MCF 10A (cell line): ENCODE measurements at regions not wholly inside any gene's neighbourhood (a gene's known extent, or its start where the extent isn't known, plus 50 kb on each side); places are given as distances from the start of the nearest gene placed in this dataset.
A peak's percentile ranks its signal among the peaks of the same experiment; 100 is the strongest.

ENCODE experiments used
- BruUV-seq: library from RNA; stranded (reverse); fragments of 400-500 nt; replicated peaks from 2 replicates; lab custom pipeline; 2021; lab: Mats Ljungman, UMichigan
- CTCF ChIA-PET: fragments of 300-600 bp; sonication (Branson Sonifier 250); formaldehyde crosslinking; extraction: SDS; loops from one replicate; lab custom pipeline; 2021; ENCODE audit warnings: antibody characterized with exemption, inconsistent platforms; lab: Yijun Ruan, JAX
- POLR2A ChIA-PET: fragments of 300-600, 350-650 bp; sonication (Branson Sonifier 250); formaldehyde crosslinking; extraction: SDS; loops from one replicate; lab custom pipeline; 2020; ENCODE audit warnings: antibody characterized with exemption, inconsistent platforms; lab: Yijun Ruan, JAX
- DNase-seq: peaks from one replicate; pipeline ENCODE4 v3.0.0-alpha.2; 2018; ENCODE audit not compliant: unreplicated experiment
- H3K27ac Mint-ChIP-seq: one replicate; pipeline ENCODE4 v1.8.0; 2022; ENCODE audit warnings: mild to moderate bottlenecking, low read depth, mixed read lengths; ENCODE audit not compliant: unreplicated experiment
- H3K27me3 Mint-ChIP-seq: one replicate; pipeline ENCODE4 v1.8.0; 2022; ENCODE audit warnings: mixed read lengths; ENCODE audit not compliant: insufficient read depth, unreplicated experiment
- H3K36me3 Mint-ChIP-seq: one replicate; pipeline ENCODE4 v1.8.0; 2022; ENCODE audit warnings: mild to moderate bottlenecking, moderate library complexity, mixed read lengths; ENCODE audit not compliant: insufficient read depth, unreplicated experiment
- H3K4me1 Mint-ChIP-seq: one replicate; pipeline ENCODE4 v1.8.0; 2022; ENCODE audit warnings: mixed read lengths; ENCODE audit not compliant: insufficient read depth, unreplicated experiment
- H3K4me3 Mint-ChIP-seq: one replicate; pipeline ENCODE4 v1.8.0; 2022; ENCODE audit warnings: mild to moderate bottlenecking, moderate library complexity, mixed read lengths; ENCODE audit not compliant: unreplicated experiment
- H3K9me3 Mint-ChIP-seq: one replicate; pipeline ENCODE4 v1.8.0; 2022; ENCODE audit warnings: mixed read lengths; ENCODE audit not compliant: unreplicated experiment
- intact Hi-C: fragments of 100-400 bp; cut with micrococcal nuclease; formaldehyde crosslinking; loops from 2 replicates; pipeline ENCODE4 v1.14.1; 2022
- TF ChIP-seq, protein P1 (sequence below): fragments of 200-600 bp; IDR thresholded peaks from one replicate; pipeline ENCODE4 v1.8.0; 2022; ENCODE audit warnings: antibody characterized with exemption, mild to moderate bottlenecking; ENCODE audit not compliant: unreplicated experiment

GRCh38 chr1:182185136-182185535 lies 123.6 kb upstream of the ZNF648 start:
- ChIA-PET CTCF (interaction anchor here (0.5 to 5.4 kb wide), 7 partner anchors 11 to 666 kb away, joined by 3 to 90 read pairs (median 3); no protein-coding TSS in a partner anchor), POLR2A (interaction anchor here (0.8 to 9.9 kb wide), 8 partner anchors 10 to 204 kb away, joined by 3 to 181 read pairs (median 8); no protein-coding TSS in a partner anchor)
- DNase-seq = no peak
- Mint-ChIP-seq H3K9me3 (no peaks in the 10 kb centered on the region), H3K4me3 (no peak overlapping the region), H3K27ac (peak overlapping the region; percentile 81), H3K36me3 (no peaks in the 10 kb centered on the region), H3K4me1 (peaks cover 67% of the 10 kb centered on the region), H3K27me3 (no peaks in the 10 kb centered on the region)
- BruUV-seq = no TSS peak
- intact Hi-C loops = no loop called here
- TF ChIP-seq, protein P1, sequence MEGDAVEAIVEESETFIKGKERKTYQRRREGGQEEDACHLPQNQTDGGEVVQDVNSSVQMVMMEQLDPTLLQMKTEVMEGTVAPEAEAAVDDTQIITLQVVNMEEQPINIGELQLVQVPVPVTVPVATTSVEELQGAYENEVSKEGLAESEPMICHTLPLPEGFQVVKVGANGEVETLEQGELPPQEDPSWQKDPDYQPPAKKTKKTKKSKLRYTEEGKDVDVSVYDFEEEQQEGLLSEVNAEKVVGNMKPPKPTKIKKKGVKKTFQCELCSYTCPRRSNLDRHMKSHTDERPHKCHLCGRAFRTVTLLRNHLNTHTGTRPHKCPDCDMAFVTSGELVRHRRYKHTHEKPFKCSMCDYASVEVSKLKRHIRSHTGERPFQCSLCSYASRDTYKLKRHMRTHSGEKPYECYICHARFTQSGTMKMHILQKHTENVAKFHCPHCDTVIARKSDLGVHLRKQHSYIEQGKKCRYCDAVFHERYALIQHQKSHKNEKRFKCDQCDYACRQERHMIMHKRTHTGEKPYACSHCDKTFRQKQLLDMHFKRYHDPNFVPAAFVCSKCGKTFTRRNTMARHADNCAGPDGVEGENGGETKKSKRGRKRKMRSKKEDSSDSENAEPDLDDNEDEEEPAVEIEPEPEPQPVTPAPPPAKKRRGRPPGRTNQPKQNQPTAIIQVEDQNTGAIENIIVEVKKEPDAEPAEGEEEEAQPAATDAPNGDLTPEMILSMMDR = no peak

- Mint-ChIP-seq H3K27ac (peak overlapping the region; percentile 71), H3K4me3 (no peak overlapping the region), H3K36me3 (no peaks in the 10 kb centered on the region), H3K27me3 (no peaks in the 10 kb centered on the region), H3K9me3 (no peaks in the 10 kb centered on the region), H3K4me1 (peaks cover 60% of the 10 kb centered on the region)
- ChIA-PET CTCF (interaction anchor here (0.6 to 5.4 kb wide), 8 partner anchors 9 to 98 kb away, joined by 3 to 90 read pairs (median 9); no protein-coding TSS in a partner anchor), POLR2A (interaction anchor here (0.6 to 9.9 kb wide), 11 partner anchors 10 to 213 kb away, joined by 3 to 181 read pairs (median 16); partner anchors contain the start of gene GLUL)
- no peak for DNase-seq
- TF ChIP-seq, protein P1 = no peak
- intact Hi-C loops = no loop called here
- no TSS peak for BruUV-seq
Observed at GRCh38 chr1:182183606-182184005, 122.1 kb upstream of the ZNF648 start.

GRCh38 chr1:182182311-182182710 lies 120.8 kb upstream of the ZNF648 start:
- H3K4me3 Mint-ChIP-seq = no peak overlapping the region
- ChIA-PET POLR2A (interaction anchor here (1.2 to 9.9 kb wide), 10 partner anchors 9 to 214 kb away, joined by 3 to 181 read pairs (median 20); partner anchors contain the start of gene GLUL), CTCF (interaction anchor here (0.9 to 5.4 kb wide), 10 partner anchors 12 to 213 kb away, joined by 3 to 90 read pairs (median 6); no protein-coding TSS in a partner anchor)
- H3K36me3 Mint-ChIP-seq = no peaks in the 10 kb centered on the region
- H3K27me3 Mint-ChIP-seq = no peaks in the 10 kb centered on the region
- DNase-seq = no peak
- no peak overlapping the region for H3K27ac Mint-ChIP-seq
- intact Hi-C loops = no loop called here
- H3K4me1 Mint-ChIP-seq = peaks cover 51% of the 10 kb centered on the region
- BruUV-seq = no TSS peak
- H3K9me3 Mint-ChIP-seq = no peaks in the 10 kb centered on the region
- TF ChIP-seq, protein P1 = no peak

DNA sequence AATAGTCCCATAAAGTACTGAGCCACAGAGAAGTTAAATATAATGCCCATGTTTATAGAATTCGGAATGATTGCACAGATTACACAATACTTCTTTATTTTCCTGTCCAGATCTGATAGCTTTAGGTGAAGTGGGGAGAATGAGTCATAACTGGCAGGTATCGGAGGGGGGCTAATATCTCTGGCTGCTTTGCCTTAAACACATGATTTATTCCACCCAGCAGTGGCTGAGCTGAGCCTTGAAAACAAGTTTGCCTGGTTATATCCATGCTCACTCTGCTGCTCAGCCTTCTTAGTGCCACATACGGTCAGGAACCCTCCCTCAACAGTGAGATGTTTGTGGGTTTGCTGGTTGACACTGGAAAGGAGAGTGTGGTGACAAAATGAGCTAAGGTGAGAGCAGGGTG lies 119.7 kb upstream of the ZNF648 start:
- H3K4me3 Mint-ChIP-seq = peak overlapping the region; percentile 26
- ChIA-PET CTCF (interaction anchor here (0.7 to 5.4 kb wide), 7 partner anchors 9 to 605 kb away, joined by 3 to 90 read pairs (median 6); no protein-coding TSS in a partner anchor), POLR2A (interaction anchor here (0.7 to 9.9 kb wide), 18 partner anchors 7 to 215 kb away, joined by 3 to 181 read pairs (median 8); partner anchors contain the start of gene GLUL)
- H3K36me3 Mint-ChIP-seq = no peaks in the 10 kb centered on the region
- no TSS peak for BruUV-seq
- peak overlapping the region; percentile 88 for H3K27ac Mint-ChIP-seq
- DNase-seq = peak; percentile 80
- intact Hi-C loops = no loop called here
- H3K9me3 Mint-ChIP-seq = no peaks in the 10 kb centered on the region
- peaks cover 39% of the 10 kb centered on the region for H3K4me1 Mint-ChIP-seq
- H3K27me3 Mint-ChIP-seq = no peaks in the 10 kb centered on the region
- TF ChIP-seq, protein P1 = no peak
